GM18519 (cell line): ENCODE measurements at regions not wholly inside any gene's neighbourhood (a gene's known extent, or its start where the extent isn't known, plus 50 kb on each side); places are given as distances from the start of the nearest gene placed in this dataset.

Source experiments
- ATAC-seq: cut with Tn5 transposase; IDR thresholded peaks from one replicate; pipeline ENCODE4 v1.9.1; 2021; ENCODE audit warnings: mild to moderate bottlenecking, moderate library complexity; ENCODE audit not compliant: unreplicated experiment, low FRiP score

- ATAC-seq: no peak
Measured at GRCh38 chr18:10056506-10056905, 142.7 kb downstream of the VAPA start.

DNA sequence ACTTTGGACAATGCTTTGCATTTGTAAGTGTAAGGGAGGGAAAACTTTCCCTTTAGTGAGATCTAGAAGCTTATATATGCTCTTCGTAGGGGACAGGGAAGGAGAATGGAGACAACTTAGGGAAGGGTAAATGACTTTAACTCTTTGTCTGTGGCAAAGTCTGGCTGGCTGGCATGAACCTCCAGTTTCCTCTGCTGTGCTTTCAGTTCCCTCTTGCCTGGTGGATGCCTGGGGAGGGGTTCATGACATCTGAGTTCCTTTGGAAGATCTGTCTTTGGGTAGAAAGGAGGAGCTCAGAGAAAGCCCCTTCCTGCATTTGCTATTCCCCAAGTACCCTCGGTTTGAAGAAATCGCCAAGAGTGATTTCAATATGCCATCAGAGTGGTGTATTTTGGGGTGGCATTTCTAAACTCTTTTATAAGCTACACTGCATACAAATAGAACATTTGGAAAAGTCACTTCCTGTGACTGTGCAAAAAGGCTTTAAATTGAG is 143.6 kb downstream of the VAPA start:
- ATAC-seq: no peak

GRCh38 chr18:10057894-10058791 is 144.3 kb downstream of the VAPA start:
- no peak for ATAC-seq

DNA sequence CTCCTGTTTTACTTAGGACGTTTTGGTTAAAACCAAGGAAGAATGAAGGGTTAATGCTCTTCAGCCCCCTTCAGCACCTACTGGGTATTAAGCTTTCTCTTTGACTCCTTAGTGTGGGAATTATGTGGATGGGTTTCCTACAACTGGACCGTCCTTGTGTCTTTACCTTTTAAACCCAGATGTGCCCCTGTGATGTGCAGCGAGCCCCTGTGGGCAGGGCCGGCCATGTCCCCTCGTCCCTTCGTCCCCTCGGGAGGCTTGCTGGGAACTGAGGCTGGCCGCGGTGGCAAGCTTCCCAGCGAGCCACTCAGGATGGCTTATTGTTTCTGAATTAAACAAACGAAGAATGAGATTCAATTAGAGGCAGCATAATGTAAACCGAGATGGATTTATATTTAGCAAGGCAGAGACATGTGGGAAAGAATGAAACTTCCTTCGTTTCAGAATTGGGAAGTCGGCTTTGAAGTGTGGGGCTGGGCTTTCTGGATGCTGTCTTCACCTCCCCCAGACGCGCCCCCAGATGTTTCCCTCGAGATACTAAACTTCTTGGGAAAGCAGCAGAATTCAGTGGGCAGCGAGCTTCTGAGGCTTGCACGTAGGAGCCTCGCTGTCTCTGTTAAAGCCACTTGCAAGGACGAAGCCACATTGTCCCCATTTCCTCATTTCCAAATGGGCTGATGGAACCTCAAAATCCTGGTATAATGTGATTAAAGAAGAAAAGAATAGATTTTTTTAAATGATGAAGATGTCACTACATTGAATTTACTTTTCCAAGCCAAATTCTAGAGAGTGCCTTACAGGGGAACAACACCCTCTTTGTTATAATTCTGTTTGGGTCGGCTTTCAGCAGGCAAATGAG is 146.0 kb downstream of the VAPA start:
- no peak for ATAC-seq

GRCh38 chr18:10060469-10060782 is 146.6 kb downstream of the VAPA start:
- no peak for ATAC-seq

DNA sequence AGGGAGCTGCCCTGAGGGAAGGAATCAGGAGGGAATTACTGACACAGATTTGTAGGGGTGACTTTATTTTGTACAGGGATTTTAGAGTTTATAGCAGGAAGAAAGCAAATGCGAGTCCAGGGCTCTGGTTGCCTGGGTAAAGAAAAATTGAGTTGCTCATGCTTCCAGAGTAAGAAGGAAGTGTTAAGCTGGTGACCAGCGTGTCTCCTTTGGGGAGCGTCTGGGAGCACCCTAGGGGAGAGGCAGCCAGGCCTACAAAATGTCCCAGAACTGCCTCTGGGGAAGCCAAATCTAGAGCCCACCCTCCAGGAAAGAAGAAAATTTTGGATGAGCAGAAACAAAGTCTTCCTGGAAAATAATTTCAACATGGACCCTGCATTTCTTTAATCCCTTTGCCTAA is 147.0 kb downstream of the VAPA start:
- no peak for ATAC-seq

DNA sequence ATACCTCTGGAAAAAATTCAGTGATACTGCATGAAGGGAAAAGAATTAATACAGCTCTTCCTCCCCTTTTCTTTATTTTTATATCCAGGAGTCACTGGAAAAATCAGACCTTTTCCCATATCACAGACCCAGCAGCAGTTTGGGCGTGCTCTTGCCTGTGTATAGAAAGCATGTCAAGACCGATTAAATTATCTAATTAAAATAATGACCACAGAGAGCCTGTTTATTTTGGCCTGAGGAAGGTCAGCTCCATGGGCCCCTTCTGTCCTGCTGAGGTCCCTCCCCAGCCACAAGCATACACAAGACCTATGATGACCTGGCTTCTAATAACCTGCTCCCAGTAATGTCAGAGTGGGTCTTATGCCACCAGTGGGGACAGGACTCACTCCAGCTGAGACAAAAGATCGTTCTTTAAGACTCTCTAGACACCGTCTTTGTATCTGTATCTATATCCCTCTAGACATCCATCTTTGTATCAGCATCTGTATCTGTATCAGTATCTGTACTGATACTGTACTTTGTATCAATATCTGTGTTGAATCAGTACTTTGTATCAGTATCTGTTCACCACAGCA is 147.8 kb downstream of the VAPA start:
- ATAC-seq: no peak

DNA sequence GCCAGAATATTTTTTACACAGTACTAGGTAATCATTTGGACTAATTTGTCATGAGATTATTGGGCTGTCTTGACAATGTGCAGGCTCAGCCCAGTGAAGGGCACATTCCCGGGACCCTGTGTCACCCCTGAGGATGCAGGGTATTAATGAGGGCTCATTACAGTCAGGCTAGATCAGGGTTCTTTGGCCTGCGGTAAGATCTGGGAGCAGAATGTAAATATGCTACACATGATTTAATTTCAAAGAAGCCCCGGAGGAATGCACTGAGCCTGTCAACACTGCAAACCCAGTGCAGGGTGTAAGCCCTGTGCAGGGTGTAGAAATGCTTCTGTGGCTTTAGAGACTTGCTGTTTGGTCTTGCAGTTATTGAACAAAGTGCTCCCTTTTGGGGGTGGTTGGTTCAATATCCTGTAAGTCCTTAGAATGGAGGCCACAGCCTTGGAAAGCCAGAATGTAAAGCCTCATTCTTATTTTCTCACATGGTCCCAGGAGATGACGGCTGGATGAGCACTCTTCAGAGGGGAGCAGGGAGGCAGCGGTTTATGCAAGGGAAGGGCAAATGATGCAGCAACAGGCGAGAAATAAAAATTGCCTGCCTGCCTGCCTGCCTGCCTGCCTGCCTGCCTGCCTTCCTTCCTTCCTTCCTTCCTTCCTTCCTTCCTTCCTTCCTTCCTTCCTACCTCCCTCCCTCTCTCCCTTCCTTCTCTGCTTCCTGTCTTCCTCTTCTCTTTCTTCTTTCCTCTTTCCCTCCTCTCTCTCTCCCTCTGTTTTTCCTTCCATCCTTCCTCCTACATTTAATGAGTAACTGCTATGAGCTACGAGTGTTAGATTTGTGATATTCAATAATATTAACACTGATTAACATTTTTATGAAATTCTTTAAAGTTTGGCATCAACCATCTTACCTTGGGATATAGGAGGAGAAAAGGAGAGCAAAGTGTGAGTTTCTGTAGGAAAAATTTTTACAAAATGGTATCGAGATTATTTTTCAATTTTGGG is 148.8 kb downstream of the VAPA start:
- ATAC-seq: no peak

GRCh38 chr18:10063489-10063888 is 149.7 kb downstream of the VAPA start:
- no peak for ATAC-seq

DNA sequence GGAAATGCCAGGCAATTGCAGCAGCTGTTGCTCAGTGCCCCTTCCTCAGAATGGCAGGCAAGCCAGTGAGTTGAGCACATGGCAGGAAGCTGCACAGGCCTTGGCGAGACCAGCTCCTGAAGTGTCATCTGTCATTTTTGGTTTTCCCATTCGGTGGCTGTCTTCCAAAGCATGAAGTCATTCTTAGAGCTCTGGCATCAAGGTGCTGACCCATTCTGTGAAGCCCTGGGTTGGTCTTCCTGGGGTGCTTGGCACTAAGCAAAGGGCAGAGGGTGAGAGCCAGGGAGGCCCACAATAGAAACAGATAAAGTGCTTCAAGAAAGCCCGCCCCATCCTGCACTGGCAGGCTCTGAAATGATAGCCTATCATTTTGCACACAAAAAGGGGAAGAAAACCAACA is 150.5 kb downstream of the VAPA start:
- ATAC-seq: no peak

DNA sequence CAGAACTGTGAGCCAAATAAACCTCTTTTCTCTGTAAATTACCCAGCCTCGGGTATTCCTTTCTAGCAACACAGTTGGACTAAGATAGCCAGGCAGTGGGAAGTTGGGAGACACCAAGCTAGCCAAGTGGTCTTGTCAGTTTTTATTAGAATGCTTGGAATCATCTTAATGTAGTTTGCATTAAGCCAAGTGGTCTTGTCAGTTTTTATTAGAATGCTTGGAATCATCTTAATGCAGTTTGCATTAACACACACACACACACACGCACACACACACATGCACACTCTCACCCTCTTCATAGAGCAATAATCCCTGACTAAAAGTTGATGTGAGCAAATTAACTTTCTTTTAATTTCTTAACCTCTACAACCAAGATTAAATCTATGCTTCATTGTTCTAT is 151.5 kb downstream of the VAPA start:
- no peak for ATAC-seq

DNA sequence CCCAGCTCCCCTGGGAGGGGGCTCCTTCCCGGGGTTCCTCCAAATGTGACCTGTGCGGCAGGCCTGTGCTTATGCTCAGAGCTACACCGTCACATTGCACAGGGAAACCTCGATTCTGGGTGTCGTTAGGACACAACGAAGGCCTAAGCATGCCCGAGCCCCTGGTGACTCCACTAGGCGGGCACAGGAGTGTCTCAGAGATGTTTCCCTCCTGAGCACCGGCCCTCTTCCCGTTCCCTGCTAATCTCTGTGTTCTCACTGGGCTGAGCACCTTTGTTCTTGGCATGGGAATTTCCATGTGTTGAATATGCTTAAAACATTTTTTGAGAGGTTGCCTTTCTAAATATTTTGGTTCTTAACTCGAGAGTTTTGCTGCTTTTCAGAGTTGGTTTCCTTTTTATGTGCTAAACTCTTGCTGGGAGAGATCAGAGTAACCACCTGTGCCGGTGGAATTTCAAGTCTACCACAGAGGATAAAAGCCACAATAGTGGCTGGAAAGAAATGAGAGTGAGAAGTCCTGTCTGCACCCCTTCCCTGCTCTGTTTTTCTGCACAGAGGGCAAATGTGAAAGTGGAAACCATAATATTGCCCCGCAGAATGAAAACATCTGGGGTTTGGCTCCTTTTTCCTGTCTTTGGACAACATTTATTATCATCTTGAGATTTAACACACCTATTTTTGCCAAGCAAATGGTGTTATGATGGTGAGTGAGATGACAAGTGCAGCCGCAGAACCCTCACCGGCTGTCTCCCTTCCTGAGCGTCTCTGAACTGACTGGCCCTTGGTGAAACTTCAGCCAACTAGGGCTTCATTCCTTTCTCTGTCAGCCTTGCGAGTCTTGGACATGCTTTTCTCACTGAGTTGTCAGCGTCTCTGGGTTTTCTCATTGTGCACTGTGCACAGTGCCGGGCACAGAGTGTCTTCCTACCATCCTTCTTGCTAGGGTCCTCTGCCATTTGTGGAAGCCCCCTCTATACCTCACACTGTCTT is 154.1 kb downstream of the VAPA start:
- ATAC-seq: no peak

- ATAC-seq: no peak
Measured at GRCh38 chr18:10068766-10069567, 155.2 kb downstream of the VAPA start.

- no peak for ATAC-seq
Measured at GRCh38 chr18:10070561-10071000, 156.8 kb downstream of the VAPA start.

GRCh38 chr18:10072671-10073175 is 158.9 kb downstream of the VAPA start:
- no peak for ATAC-seq

GRCh38 chr18:10074110-10074509 is 160.3 kb downstream of the VAPA start:
- no peak for ATAC-seq

DNA sequence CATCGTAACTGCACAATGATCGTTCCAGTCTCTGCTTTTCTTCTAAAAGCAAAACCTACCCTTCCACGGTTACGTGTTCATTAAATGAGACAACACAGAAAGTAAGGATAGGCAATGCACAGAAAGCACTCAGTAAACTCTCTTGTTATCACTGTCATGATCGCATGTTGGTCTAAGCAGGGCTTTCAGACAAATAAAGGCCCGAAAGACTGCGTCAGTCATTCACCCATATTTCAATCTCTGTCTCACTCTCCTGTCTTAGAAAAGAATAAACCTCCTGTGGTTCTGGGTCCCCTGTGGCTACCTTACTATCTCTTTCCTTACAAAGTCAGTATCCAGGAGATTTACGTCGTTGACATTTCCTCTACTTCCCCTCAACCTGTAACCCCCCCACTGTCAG is 160.9 kb downstream of the VAPA start:
- ATAC-seq: no peak
